ENCODE measurements at regions not wholly inside any gene's neighbourhood (a gene's known extent, or its start where the extent isn't known, plus 50 kb on each side); places are given as distances from the start of the nearest gene placed in this dataset.

DNA sequence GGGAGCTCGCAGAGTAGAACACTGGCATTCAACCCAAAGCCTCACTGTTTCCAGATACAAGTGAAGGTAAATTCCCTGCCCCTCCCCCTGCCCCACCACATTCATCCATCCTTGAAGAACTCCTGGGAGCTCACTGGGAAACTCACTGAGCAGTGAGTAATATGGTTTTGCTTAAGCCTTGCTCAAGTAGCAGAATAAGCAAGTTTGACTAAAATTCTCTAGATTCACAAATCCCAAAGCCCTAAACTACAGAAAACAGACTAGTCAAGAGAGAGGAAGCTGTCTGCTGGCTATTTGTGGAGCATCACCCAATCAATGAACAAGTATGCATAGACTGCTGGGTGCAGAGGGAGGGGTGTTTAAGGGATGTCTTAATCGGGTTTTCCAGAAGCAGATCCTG is 82.1 kb downstream of the UNC5CL start:
- 0% methylated on average over 2 of the region's 2 CpGs for WGBS (ENCODE audit: insufficient coverage, low coverage, missing lambda C conversion rate)
- Histone ChIP-seq H2AFZ (ENCODE audit: low read depth, low read length) (no peak overlapping the region), H3K27ac (ENCODE audit: extremely low read depth, low read depth, low read length) (no peak overlapping the region), H3K9me1 (ENCODE audit: control insufficient read depth, insufficient read depth, low read length) (no peaks in the 10 kb centered on the region), H3K4me1 (replicated peaks in 1 of 2; ENCODE audit: control insufficient read depth in 2 of 2, insufficient read depth in 2 of 2, low read length in 2 of 2) (no peaks in the 10 kb centered on the region), H3K9me3 (replicated peaks; ENCODE audit: control insufficient read depth, insufficient read depth, low read depth, low read length) (no peaks in the 10 kb centered on the region), H3K4me3 (no peak overlapping the region), H3K4me2 (ENCODE audit: insufficient read depth, low read length) (no peak overlapping the region), H3K79me2 (ENCODE audit: control insufficient read depth, insufficient read depth, low read length) (no peaks in the 10 kb centered on the region), H3K27me3 (ENCODE audit: control insufficient read depth in 2 of 2, insufficient read depth in 2 of 2, low read length in 2 of 2) (peaks cover 15 to 37% of the 10 kb centered on the region in 2 experiments), H3K36me3 (ENCODE audit: control insufficient read depth, insufficient read depth, low read length) (no peaks in the 10 kb centered on the region), H3K9ac (ENCODE audit: insufficient read depth in 1 of 2, low read depth in 2 of 2, low read length in 2 of 2) (no peak overlapping the region), H4K20me1 (replicated peaks; ENCODE audit: control insufficient read depth, insufficient read depth, low read length) (peaks cover 3% of the 10 kb centered on the region; the same call in 1 of the 2 replicates)
- no peak for ATAC-seq
- ChIA-PET CTCF (ENCODE audit: low intra/inter-chr PET ratio) (no interaction called here), POLR2A (no interaction called here)
- intact Hi-C loops (cut with micrococcal nuclease) = no loop called here
- no peak for DNase-seq (ENCODE audit: extremely low read depth in 1 of 4, low spot score in 3 of 4)
- no peak for TF ChIP-seq MCM3 (IDR thresholded peaks at IDR 0.05)
- TF ChIP-seq NFXL1 (CRISPR knock-in tag; IDR thresholded peaks at IDR 0.05) = no peak
- TF ChIP-seq THRA (IDR thresholded peaks at IDR 0.05) = no peak
- no peak for TF ChIP-seq ZEB2 (IDR thresholded peaks at IDR 0.05)
- no TSS peak for BruUV-seq (replicated peaks)
- FAIRE-seq = no peak
- in situ Hi-C loops (cut with MboI) = no loop called here

DNA sequence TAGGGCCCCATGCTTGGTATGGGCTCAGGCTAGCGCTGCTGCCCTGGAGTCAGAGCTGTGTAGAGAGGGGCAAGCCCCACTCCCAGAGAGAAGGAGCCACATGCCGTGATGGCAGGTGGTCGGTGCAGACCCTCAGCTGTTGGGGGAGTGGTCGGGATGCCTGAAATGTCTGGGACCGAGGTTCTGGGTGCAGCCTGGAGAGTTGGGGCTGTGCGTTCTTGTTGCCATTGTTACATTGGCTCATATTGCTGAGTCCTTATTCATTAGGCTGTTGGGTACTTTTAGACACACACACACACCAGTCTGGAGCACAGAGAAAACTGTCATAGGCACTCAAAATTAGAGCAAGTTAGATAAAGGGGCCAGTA is 83.9 kb downstream of the UNC5CL start:
- FAIRE-seq (no peak), DNase-seq (ENCODE audit: extremely low read depth in 1 of 4, low spot score in 3 of 4) (no peak), ATAC-seq (no peak)
- H3K9ac ChIP-seq (ENCODE audit: insufficient read depth in 1 of 2, low read depth in 2 of 2, low read length in 2 of 2) = no peak overlapping the region
- no peak for TF ChIP-seq NBN (IDR thresholded peaks at IDR 0.05; ENCODE audit: low read depth)
- no peaks in the 10 kb centered on the region for H3K9me3 ChIP-seq (replicated peaks; ENCODE audit: control insufficient read depth, insufficient read depth, low read depth, low read length)
- H3K27ac ChIP-seq (ENCODE audit: extremely low read depth, low read depth, low read length) = no peak overlapping the region
- no peaks in the 10 kb centered on the region for H3K4me1 ChIP-seq (replicated peaks in 1 of 2; ENCODE audit: control insufficient read depth in 2 of 2, insufficient read depth in 2 of 2, low read length in 2 of 2)
- ChIA-PET POLR2A (interaction anchor here (1.0 kb wide), 2 partner anchors 11 to 13 kb away, joined by 3 read pairs; no protein-coding TSS in a partner anchor), CTCF (ENCODE audit: low intra/inter-chr PET ratio) (no interaction called here)
- intact Hi-C loops (cut with micrococcal nuclease) = no loop called here
- no peak overlapping the region for H3K4me2 ChIP-seq (ENCODE audit: insufficient read depth, low read length)
- H3K4me3 ChIP-seq = no peak overlapping the region
- H4K20me1 ChIP-seq (replicated peaks; ENCODE audit: control insufficient read depth, insufficient read depth, low read length) = peaks cover 3% of the 10 kb centered on the region; the same call in 1 of the 2 replicates
- H3K27me3 ChIP-seq (ENCODE audit: control insufficient read depth in 2 of 2, insufficient read depth in 2 of 2, low read length in 2 of 2) = peaks cover 19 to 25% of the 10 kb centered on the region in 2 experiments
- H2AFZ ChIP-seq (ENCODE audit: low read depth, low read length) = no peak overlapping the region
- WGBS (ENCODE audit: insufficient coverage, low coverage, missing lambda C conversion rate) = 0% methylated on average over 6 of the region's 6 CpGs
- in situ Hi-C loops (cut with MboI) = no loop called here
- H3K79me2 ChIP-seq (ENCODE audit: control insufficient read depth, insufficient read depth, low read length) = no peaks in the 10 kb centered on the region
- no TSS peak for BruUV-seq (replicated peaks)
- H3K9me1 ChIP-seq (ENCODE audit: control insufficient read depth, insufficient read depth, low read length) = no peaks in the 10 kb centered on the region
- H3K36me3 ChIP-seq (ENCODE audit: control insufficient read depth, insufficient read depth, low read length) = no peaks in the 10 kb centered on the region
